ENCODE measurements at regions not wholly inside any gene's neighbourhood (a gene's known extent, or its start where the extent isn't known, plus 50 kb on each side); places are given as distances from the start of the nearest gene placed in this dataset.

DNA sequence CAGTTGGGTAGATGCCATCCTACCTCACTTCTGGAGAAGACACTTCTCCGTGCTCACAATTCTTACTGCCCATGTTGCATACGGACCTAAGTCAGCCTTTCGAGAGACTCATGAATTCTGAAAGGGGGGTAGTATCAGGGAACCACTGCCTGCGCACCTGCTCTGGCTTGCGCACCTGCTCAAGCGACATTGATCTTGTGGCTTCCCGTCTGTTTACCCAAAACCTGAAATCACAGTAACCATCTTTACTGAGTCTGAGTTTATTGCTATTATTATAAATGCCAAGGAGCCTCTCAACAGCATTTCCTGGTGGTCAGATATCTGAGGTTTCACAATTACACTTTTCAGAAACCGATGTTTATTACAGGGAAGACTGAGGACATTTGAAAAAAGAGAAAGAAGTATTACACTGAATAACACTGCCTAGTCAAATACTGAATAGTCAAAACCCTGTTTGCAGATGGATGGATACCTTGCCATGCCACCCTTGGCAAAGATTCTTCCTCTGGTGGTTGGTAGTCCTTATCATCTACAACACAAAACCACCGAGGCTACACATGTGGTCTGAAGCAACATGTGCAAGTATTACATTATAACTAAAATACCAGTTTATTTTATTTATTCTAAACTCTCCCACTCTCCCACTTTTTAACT is 208.7 kb downstream of the SIPA1L2 start:
- Histone ChIP-seq H3K27ac (ENCODE audit: low read depth in 2 of 2, low read length in 1 of 2) (no peak overlapping the region), H3K4me2 (no peak overlapping the region), H3K4me1 (ENCODE audit: control insufficient read depth in 1 of 2, insufficient read depth in 2 of 2, low read depth in 1 of 2, low read length in 1 of 2) (no peaks in the 10 kb centered on the region), H3K4me3 (ENCODE audit: low read depth in 2 of 2, low read length in 1 of 2) (no peak overlapping the region), H3K36me3 (replicated peaks in 1 of 2; ENCODE audit: control insufficient read depth in 1 of 2, insufficient read depth in 2 of 2, low read length in 1 of 2) (no peaks in the 10 kb centered on the region), H3K27me3 (ENCODE audit: insufficient read depth) (no peaks in the 10 kb centered on the region), H3K9me2 (no peaks in the 10 kb centered on the region), H3K79me2 (ENCODE audit: insufficient read depth) (no peaks in the 10 kb centered on the region), H3K9ac (no peak overlapping the region), H2AFZ (ENCODE audit: low read depth) (no peak overlapping the region), H4K20me1 (ENCODE audit: insufficient read depth) (no peaks in the 10 kb centered on the region), H3K9me3 (no peaks in the 10 kb centered on the region), H3F3A (replicated peaks; ENCODE audit: insufficient read depth) (no peaks in the 10 kb centered on the region)
- CTCF ChIA-PET, result no interaction called here
- DNase-seq, result no peak
- POLR2A ChIA-PET, result no interaction called here
- TF ChIP-seq IRF3 (IDR thresholded peaks at IDR 0.05; ENCODE audit: low read depth, low read length), result no peak
- WGBS (ENCODE audit: low lambda C conversion rate), result 71% methylated on average over 9 of the region's 9 CpGs

- Histone ChIP-seq H3K4me2 (no peak overlapping the region), H2AFZ (ENCODE audit: low read depth) (no peak overlapping the region), H3K4me3 (ENCODE audit: low read depth in 2 of 2, low read length in 1 of 2) (no peak overlapping the region), H3K9me3 (no peaks in the 10 kb centered on the region), H3K9me2 (no peaks in the 10 kb centered on the region), H3K79me2 (ENCODE audit: insufficient read depth) (no peaks in the 10 kb centered on the region), H3F3A (replicated peaks; ENCODE audit: insufficient read depth) (no peaks in the 10 kb centered on the region), H3K4me1 (ENCODE audit: control insufficient read depth in 1 of 2, insufficient read depth in 2 of 2, low read depth in 1 of 2, low read length in 1 of 2) (peaks cover 0 to 2% of the 10 kb centered on the region in 2 experiments; a peak in 1 of 4 replicates), H4K20me1 (ENCODE audit: insufficient read depth) (no peaks in the 10 kb centered on the region), H3K27me3 (ENCODE audit: insufficient read depth) (no peaks in the 10 kb centered on the region), H3K9ac (no peak overlapping the region), H3K27ac (ENCODE audit: low read depth in 2 of 2, low read length in 1 of 2) (no peak overlapping the region), H3K36me3 (replicated peaks in 1 of 2; ENCODE audit: control insufficient read depth in 1 of 2, insufficient read depth in 2 of 2, low read length in 1 of 2) (no peaks in the 10 kb centered on the region)
- CTCF ChIA-PET, result interaction anchor here (1.1 kb wide), 1 partner anchor 10 kb away, joined by 3 read pairs; no protein-coding TSS in a partner anchor
- POLR2A ChIA-PET, result no interaction called here
- no peak for DNase-seq
- no peak for TF ChIP-seq TEAD4 (IDR thresholded peaks at IDR 0.05; ENCODE audit: borderline replicate concordance, insufficient read depth)
- no peak for TF ChIP-seq NRF1 (IDR thresholded peaks at IDR 0.05; ENCODE audit: low read depth, low read length)
- TF ChIP-seq RXRA (IDR thresholded peaks at IDR 0.05; ENCODE audit: borderline replicate concordance, low read depth), result no peak
- no peak for TF ChIP-seq EZH2phosphoT487 (IDR thresholded peaks at IDR 0.05; ENCODE audit: borderline replicate concordance, low read depth)
- no peak for TF ChIP-seq NFIC (IDR thresholded peaks at IDR 0.05; ENCODE audit: borderline replicate concordance)
- TF ChIP-seq, protein P1, sequence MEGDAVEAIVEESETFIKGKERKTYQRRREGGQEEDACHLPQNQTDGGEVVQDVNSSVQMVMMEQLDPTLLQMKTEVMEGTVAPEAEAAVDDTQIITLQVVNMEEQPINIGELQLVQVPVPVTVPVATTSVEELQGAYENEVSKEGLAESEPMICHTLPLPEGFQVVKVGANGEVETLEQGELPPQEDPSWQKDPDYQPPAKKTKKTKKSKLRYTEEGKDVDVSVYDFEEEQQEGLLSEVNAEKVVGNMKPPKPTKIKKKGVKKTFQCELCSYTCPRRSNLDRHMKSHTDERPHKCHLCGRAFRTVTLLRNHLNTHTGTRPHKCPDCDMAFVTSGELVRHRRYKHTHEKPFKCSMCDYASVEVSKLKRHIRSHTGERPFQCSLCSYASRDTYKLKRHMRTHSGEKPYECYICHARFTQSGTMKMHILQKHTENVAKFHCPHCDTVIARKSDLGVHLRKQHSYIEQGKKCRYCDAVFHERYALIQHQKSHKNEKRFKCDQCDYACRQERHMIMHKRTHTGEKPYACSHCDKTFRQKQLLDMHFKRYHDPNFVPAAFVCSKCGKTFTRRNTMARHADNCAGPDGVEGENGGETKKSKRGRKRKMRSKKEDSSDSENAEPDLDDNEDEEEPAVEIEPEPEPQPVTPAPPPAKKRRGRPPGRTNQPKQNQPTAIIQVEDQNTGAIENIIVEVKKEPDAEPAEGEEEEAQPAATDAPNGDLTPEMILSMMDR (IDR thresholded peaks at IDR 0.05), result no peak
- no peak for TF ChIP-seq CHD2 (IDR thresholded peaks at IDR 0.05; ENCODE audit: low read length, partially characterized antibody)
- no peak for TF ChIP-seq GABPA (IDR thresholded peaks at IDR 0.05; ENCODE audit: low read depth)
- no peak for TF ChIP-seq IRF3 (IDR thresholded peaks at IDR 0.05; ENCODE audit: low read depth, low read length)
- TF ChIP-seq MXI1 (IDR thresholded peaks at IDR 0.05; ENCODE audit: low read depth, low read length), result no peak
- TF ChIP-seq ELF1 (IDR thresholded peaks at IDR 0.05), result no peak
- TF ChIP-seq, protein P2, sequence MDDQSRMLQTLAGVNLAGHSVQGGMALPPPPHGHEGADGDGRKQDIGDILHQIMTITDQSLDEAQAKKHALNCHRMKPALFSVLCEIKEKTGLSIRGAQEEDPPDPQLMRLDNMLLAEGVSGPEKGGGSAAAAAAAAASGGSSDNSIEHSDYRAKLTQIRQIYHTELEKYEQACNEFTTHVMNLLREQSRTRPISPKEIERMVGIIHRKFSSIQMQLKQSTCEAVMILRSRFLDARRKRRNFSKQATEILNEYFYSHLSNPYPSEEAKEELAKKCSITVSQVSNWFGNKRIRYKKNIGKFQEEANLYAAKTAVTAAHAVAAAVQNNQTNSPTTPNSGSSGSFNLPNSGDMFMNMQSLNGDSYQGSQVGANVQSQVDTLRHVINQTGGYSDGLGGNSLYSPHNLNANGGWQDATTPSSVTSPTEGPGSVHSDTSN (IDR thresholded peaks at IDR 0.05), result no peak
- TF ChIP-seq EP300 (IDR thresholded peaks at IDR 0.05; ENCODE audit: borderline replicate concordance in 1 of 2, low read depth in 1 of 2, low read length in 1 of 2), result no peak
- no peak for TF ChIP-seq MEF2A (IDR thresholded peaks at IDR 0.05; ENCODE audit: borderline replicate concordance, low read depth)
- no peak for TF ChIP-seq FOXJ3 (CRISPR knock-in tag; IDR thresholded peaks at IDR 0.05)
- TF ChIP-seq FOXM1 (IDR thresholded peaks at IDR 0.05; ENCODE audit: low read depth), result no peak
- 69% methylated on average over 7 of the region's 10 CpGs for WGBS (ENCODE audit: low lambda C conversion rate)
These were observed 212.2 kb downstream of the SIPA1L2 start for GRCh38 chr1:232417636-232418248.

Data from SK-N-SH (cell line).